Caco-2 (cell line): ENCODE measurements at regions not wholly inside any gene's neighbourhood (a gene's known extent, or its start where the extent isn't known, plus 50 kb on each side); places are given as distances from the start of the nearest gene placed in this dataset.

Experiments used
- BruUV-seq: library from RNA; stranded (reverse); fragments of 400-500 nt; replicated peaks from 2 replicates; lab custom pipeline; 2021; lab: Mats Ljungman, UMichigan
- CTCF ChIA-PET: fragments of 300-600 bp; sonication (Branson Sonifier 250); formaldehyde crosslinking; loops from one replicate; lab custom pipeline; 2022; ENCODE audit warnings: antibody characterized with exemption; lab: Charles Lee
- POLR2A ChIA-PET: fragments of 300-600 bp; sonication (Branson Sonifier 250); formaldehyde crosslinking; loops from one replicate; lab custom pipeline; 2022; ENCODE audit warnings: antibody characterized with exemption; lab: Charles Lee
- DNase-seq, 2 experiments: peaks; one replicate each; pipeline versions ENCODE4 v3.0.0 to v3.0.0-alpha.2; 2020 to 2022
- H3K27me3 ChIP-seq: replicated peaks from 2 replicates; pipeline ENCODE4 v1.6.0; 2011; ENCODE audit warnings: low read length; ENCODE audit not compliant: control insufficient read depth, insufficient read depth
- H3K36me3 ChIP-seq: 2 replicates; pipeline ENCODE4 v1.5.1; 2011; ENCODE audit warnings: low read length; ENCODE audit not compliant: control insufficient read depth, insufficient read depth
- H3K4me1 ChIP-seq: fragments of 250-450 bp; sonication (Bioruptor Pico); 2 replicates; pipeline ENCODE4 v1.5.1; 2020; ENCODE audit warnings: mild to moderate bottlenecking
- H3K4me3 ChIP-seq: 2 replicates; pipeline ENCODE4 v1.5.1; 2011; ENCODE audit warnings: low read depth, mild to moderate bottlenecking, control low read depth, low read length
- H3K9me3 ChIP-seq: fragments of 250-450 bp; sonication (Bioruptor Pico); 2 replicates; pipeline ENCODE4 v1.5.1; 2020; ENCODE audit warnings: mild to moderate bottlenecking, moderate library complexity
- H3K27ac Mint-ChIP-seq: one replicate; pipeline ENCODE4 v1.8.0; 2022; ENCODE audit warnings: mixed read lengths; ENCODE audit not compliant: unreplicated experiment
- H3K27me3 Mint-ChIP-seq: one replicate; pipeline ENCODE4 v1.8.0; 2022; ENCODE audit warnings: mixed read lengths; ENCODE audit not compliant: insufficient read depth, unreplicated experiment
- H3K36me3 Mint-ChIP-seq: one replicate; pipeline ENCODE4 v1.8.0; 2022; ENCODE audit warnings: mild to moderate bottlenecking, mixed read lengths; ENCODE audit not compliant: insufficient read depth, unreplicated experiment
- H3K4me1 Mint-ChIP-seq: one replicate; pipeline ENCODE4 v1.8.0; 2022; ENCODE audit warnings: low read depth, mixed read lengths; ENCODE audit not compliant: unreplicated experiment
- H3K4me3 Mint-ChIP-seq: one replicate; pipeline ENCODE4 v1.8.0; 2022; ENCODE audit warnings: mild to moderate bottlenecking, moderate library complexity, mixed read lengths; ENCODE audit not compliant: unreplicated experiment
- H3K9me3 Mint-ChIP-seq: one replicate; pipeline ENCODE4 v1.8.0; 2022; ENCODE audit warnings: mixed read lengths; ENCODE audit not compliant: unreplicated experiment
- CTCF ChIP-seq, 2 experiments: fragments of 200-600 bp in 1 of 2; IDR thresholded peaks; 1 replicate in 1 of 2; 2 replicates in 1 of 2; pipeline versions ENCODE4 v1.5.1 to v1.8.0; 2011 to 2022; ENCODE audit warnings: antibody characterized with exemption in 1 of 2, control low read depth in 1 of 2, inconsistent platforms in 1 of 2, low read depth in 1 of 2, low read length in 1 of 2, mild to moderate bottlenecking in 1 of 2, moderate library complexity in 1 of 2; ENCODE audit not compliant: insufficient read depth in 1 of 2, severe bottlenecking in 1 of 2, unreplicated experiment in 1 of 2
- intact Hi-C: fragments of 100-400 bp; cut with micrococcal nuclease; formaldehyde crosslinking; loops from one replicate; pipeline ENCODE4 v1.10.0; 2022; ENCODE audit not compliant: unreplicated experiment

GRCh38 chr19:41501854-41502253, 58.9 kb downstream of the ERICH4 start:
- no peaks in the 10 kb centered on the region for H3K36me3 Mint-ChIP-seq
- ChIA-PET CTCF (no interaction called here), POLR2A (no interaction called here)
- Histone ChIP-seq H3K4me3 (peak overlapping the region; percentile 26), H3K9me3 (no peaks in the 10 kb centered on the region), H3K36me3 (no peaks in the 10 kb centered on the region), H3K27me3 (no peaks in the 10 kb centered on the region; the same call in 1 of the 2 replicates), H3K4me1 (no peaks in the 10 kb centered on the region)
- H3K4me1 Mint-ChIP-seq, result no peaks in the 10 kb centered on the region
- peaks cover 8% of the 10 kb centered on the region for H3K9me3 Mint-ChIP-seq
- TF ChIP-seq CTCF (IDR thresholded peaks at IDR 0.05; ENCODE audit: insufficient read depth in 1 of 2, low read depth in 1 of 2, low read length in 1 of 2, severe bottlenecking in 1 of 2, unreplicated experiment in 1 of 2), result no peak
- intact Hi-C loops, result no loop called here
- BruUV-seq, result no TSS peak
- no peak for DNase-seq
- peaks cover 34% of the 10 kb centered on the region for H3K27me3 Mint-ChIP-seq
- peak overlapping the region; percentile 72 for H3K4me3 Mint-ChIP-seq
- peak overlapping the region; percentile 23 for H3K27ac Mint-ChIP-seq

- peaks cover 24% of the 10 kb centered on the region for H3K27me3 Mint-ChIP-seq
Observed at GRCh38 chr19:41505105-41505504, 62.1 kb downstream of the ERICH4 start.

DNA sequence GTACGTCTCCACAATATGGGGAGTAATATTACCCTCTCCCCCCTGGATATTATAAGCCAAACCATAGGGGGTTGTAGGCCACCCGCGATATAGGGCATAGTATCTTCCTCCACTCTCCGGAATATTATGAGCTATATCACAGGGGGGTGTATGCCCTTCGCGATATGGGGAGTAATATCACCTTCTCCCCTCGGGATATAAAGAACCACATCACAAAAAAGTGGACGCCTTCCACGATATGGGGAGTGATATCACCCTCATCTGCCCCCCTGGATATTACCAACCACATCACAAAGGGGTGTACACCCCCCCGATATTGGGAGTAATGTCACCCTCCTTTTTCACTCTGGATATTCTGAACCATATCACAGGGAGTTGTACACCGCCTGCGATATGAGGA, 65.5 kb upstream of the CEACAM21 start:
- Mint-ChIP-seq H3K36me3 (no peaks in the 10 kb centered on the region), H3K4me3 (no peak overlapping the region), H3K4me1 (no peaks in the 10 kb centered on the region), H3K9me3 (no peaks in the 10 kb centered on the region), H3K27me3 (peaks cover 18% of the 10 kb centered on the region), H3K27ac (no peak overlapping the region)
- no TSS peak for BruUV-seq
- H3K36me3 ChIP-seq, result no peaks in the 10 kb centered on the region
- H3K9me3 ChIP-seq, result no peaks in the 10 kb centered on the region
- no peak overlapping the region for H3K4me3 ChIP-seq
- no peak for DNase-seq
- TF ChIP-seq CTCF (IDR thresholded peaks at IDR 0.05; ENCODE audit: insufficient read depth in 1 of 2, low read depth in 1 of 2, low read length in 1 of 2, severe bottlenecking in 1 of 2, unreplicated experiment in 1 of 2), result no peak
- no peaks in the 10 kb centered on the region for H3K27me3 ChIP-seq
- ChIA-PET POLR2A (no interaction called here), CTCF (no interaction called here)
- H3K4me1 ChIP-seq, result no peaks in the 10 kb centered on the region
- intact Hi-C loops, result no loop called here

More at GRCh38 chr19:41505105-41505504, 62.1 kb downstream of the ERICH4 start:
- ChIA-PET CTCF (no interaction called here), POLR2A (no interaction called here)
- Histone ChIP-seq H3K4me3 (no peak overlapping the region), H3K36me3 (no peaks in the 10 kb centered on the region), H3K4me1 (no peaks in the 10 kb centered on the region), H3K9me3 (no peaks in the 10 kb centered on the region), H3K27me3 (no peaks in the 10 kb centered on the region)
- intact Hi-C loops, result no loop called here
- Mint-ChIP-seq H3K4me1 (no peaks in the 10 kb centered on the region), H3K4me3 (no peak overlapping the region), H3K27ac (no peak overlapping the region), H3K9me3 (peaks cover 8% of the 10 kb centered on the region), H3K36me3 (no peaks in the 10 kb centered on the region)
- no TSS peak for BruUV-seq
- DNase-seq, result no peak
- TF ChIP-seq CTCF (IDR thresholded peaks at IDR 0.05; ENCODE audit: insufficient read depth in 1 of 2, low read depth in 1 of 2, low read length in 1 of 2, severe bottlenecking in 1 of 2, unreplicated experiment in 1 of 2), result no peak
